Right atrium auricular region (tissue), 2 donors: ENCODE measurements at regions not wholly inside any gene's neighbourhood (a gene's known extent, or its start where the extent isn't known, plus 50 kb on each side); places are given as distances from the start of the nearest gene placed in this dataset.
"Not testable (repeated sequence)": the region's sequence is repeated elsewhere in the genome, so short reads cannot be mapped to it uniquely, and the experiment has no call there.

Experiments used
- DNase-seq: peaks from one replicate; pipeline ENCODE4 v3.0.0-alpha.2; 2019; ENCODE audit warnings: low spot score
- H3K27ac ChIP-seq, 2 donors: fragments of 200-600 bp; sonication (generic); 1 replicate in 1 of 2; 2 replicates in 1 of 2; pipeline ENCODE4 v1.5.1; 2016 to 2019
- H3K27me3 ChIP-seq, 2 donors: fragments of 200-600 bp; sonication (generic); one replicate each; pipeline versions ENCODE4 v1.5.1 to v1.6.0; 2017 to 2019
- H3K36me3 ChIP-seq: fragments of 200-600 bp; sonication (generic); one replicate; pipeline ENCODE4 v1.5.1; 2016
- H3K4me1 ChIP-seq, 2 donors: fragments of 200-600 bp; sonication (generic); one replicate each; pipeline versions ENCODE4 v1.5.1 to v1.6.0; 2017 to 2019
- H3K4me3 ChIP-seq, 2 donors: fragments of 200-600 bp; sonication (generic); 1 replicate in 1 of 2; 2 replicates in 1 of 2; pipeline ENCODE4 v1.5.1; 2017 to 2019; ENCODE audit warnings: mild to moderate bottlenecking in 1 of 2, moderate library complexity in 1 of 2
- H3K9me3 ChIP-seq, 2 donors: fragments of 200-600 bp; sonication (generic); one replicate each; pipeline ENCODE4 v1.5.1; 2019
- TF ChIP-seq, protein P1 (sequence below), 2 donors: fragments of 200-600 bp; sonication (generic); IDR thresholded peaks; one replicate each; pipeline ENCODE4 v1.5.1; 2019; ENCODE audit warnings: antibody characterized with exemption in 2 of 2

GRCh38 chr18:42513441-42513840 is 558.4 kb downstream of the PIK3C3 start:
- no peaks in the 10 kb centered on the region for H3K36me3 ChIP-seq
- TF ChIP-seq, protein P1, sequence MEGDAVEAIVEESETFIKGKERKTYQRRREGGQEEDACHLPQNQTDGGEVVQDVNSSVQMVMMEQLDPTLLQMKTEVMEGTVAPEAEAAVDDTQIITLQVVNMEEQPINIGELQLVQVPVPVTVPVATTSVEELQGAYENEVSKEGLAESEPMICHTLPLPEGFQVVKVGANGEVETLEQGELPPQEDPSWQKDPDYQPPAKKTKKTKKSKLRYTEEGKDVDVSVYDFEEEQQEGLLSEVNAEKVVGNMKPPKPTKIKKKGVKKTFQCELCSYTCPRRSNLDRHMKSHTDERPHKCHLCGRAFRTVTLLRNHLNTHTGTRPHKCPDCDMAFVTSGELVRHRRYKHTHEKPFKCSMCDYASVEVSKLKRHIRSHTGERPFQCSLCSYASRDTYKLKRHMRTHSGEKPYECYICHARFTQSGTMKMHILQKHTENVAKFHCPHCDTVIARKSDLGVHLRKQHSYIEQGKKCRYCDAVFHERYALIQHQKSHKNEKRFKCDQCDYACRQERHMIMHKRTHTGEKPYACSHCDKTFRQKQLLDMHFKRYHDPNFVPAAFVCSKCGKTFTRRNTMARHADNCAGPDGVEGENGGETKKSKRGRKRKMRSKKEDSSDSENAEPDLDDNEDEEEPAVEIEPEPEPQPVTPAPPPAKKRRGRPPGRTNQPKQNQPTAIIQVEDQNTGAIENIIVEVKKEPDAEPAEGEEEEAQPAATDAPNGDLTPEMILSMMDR (IDR thresholded peaks at IDR 0.05), result no peak

DNA sequence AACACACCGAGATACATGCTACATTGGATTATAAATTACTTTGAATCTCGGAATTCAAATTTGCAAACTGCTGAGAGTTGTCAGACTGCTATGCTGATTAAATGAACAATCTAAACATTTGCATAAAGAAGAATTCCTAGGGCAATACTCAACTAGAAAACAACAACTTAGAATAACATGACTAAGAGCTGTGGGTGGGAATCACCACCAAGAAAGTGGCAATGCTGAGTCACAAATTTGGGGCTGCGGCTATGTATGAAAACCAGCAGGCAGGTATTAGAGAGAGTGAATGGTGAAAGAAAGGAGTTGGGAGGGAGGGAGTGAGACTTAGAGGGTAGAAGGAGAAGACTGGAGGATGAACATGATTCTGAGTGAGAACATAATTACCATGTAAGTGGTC is 559.5 kb downstream of the PIK3C3 start:
- no peaks in the 10 kb centered on the region for H3K4me1 ChIP-seq
- H3K27ac ChIP-seq, result no peak overlapping the region
- no peaks in the 10 kb centered on the region for H3K36me3 ChIP-seq
- H3K4me3 ChIP-seq, result no peak overlapping the region
- no peak for DNase-seq
- no peaks in the 10 kb centered on the region for H3K27me3 ChIP-seq
- TF ChIP-seq, protein P1 (IDR thresholded peaks at IDR 0.05), result no peak
- H3K9me3 ChIP-seq, result no peaks in the 10 kb centered on the region

More at GRCh38 chr18:42513441-42513840, 558.4 kb downstream of the PIK3C3 start:
- H3K4me1 ChIP-seq, result no peaks in the 10 kb centered on the region
- H3K27ac ChIP-seq, result no peak overlapping the region
- no peak for DNase-seq
- no peaks in the 10 kb centered on the region for H3K27me3 ChIP-seq
- H3K9me3 ChIP-seq, result no peaks in the 10 kb centered on the region
- H3K4me3 ChIP-seq, result no peak overlapping the region

DNA sequence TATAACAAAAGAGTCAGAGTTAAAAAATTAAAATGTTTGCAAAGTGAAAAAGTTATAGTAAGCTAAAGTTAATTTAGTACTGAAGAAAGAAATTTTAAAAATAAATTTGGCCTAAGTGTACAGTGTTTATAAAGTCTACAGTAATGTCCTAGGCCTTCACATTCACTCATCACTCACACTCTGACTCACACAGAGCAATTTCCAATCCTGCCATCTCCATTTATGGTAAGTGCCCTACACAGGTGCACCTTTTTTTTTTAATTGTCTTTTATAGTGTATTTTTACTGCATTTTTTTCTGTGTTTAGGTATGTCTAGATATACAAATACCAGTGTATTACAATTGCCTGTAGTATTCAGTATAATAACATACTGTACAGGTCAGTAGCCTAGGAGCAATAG is 562.9 kb downstream of the PIK3C3 start:
- H3K4me1 ChIP-seq, result no peaks in the 10 kb centered on the region
- no peaks in the 10 kb centered on the region for H3K36me3 ChIP-seq
- H3K27me3 ChIP-seq, result no peaks in the 10 kb centered on the region
- H3K27ac ChIP-seq, result no peak overlapping the region
- no peaks in the 10 kb centered on the region for H3K9me3 ChIP-seq
- TF ChIP-seq, protein P1 (IDR thresholded peaks at IDR 0.05), result no peak
- H3K4me3 ChIP-seq, result no peak overlapping the region
- DNase-seq, result no peak

- not testable (repeated sequence) for DNase-seq, H3K9me3 ChIP-seq, H3K27ac ChIP-seq, H3K36me3 ChIP-seq, H3K27me3 ChIP-seq, H3K4me1 ChIP-seq, H3K4me3 ChIP-seq
Measured at GRCh38 chr18:42518331-42518730, 563.3 kb downstream of the PIK3C3 start.

- no peaks in the 10 kb centered on the region for H3K36me3 ChIP-seq
- H3K9me3 ChIP-seq, result no peaks in the 10 kb centered on the region
- TF ChIP-seq, protein P1 (IDR thresholded peaks at IDR 0.05), result no peak
- H3K27me3 ChIP-seq, result no peaks in the 10 kb centered on the region
- no peaks in the 10 kb centered on the region for H3K4me1 ChIP-seq
- no peak overlapping the region for H3K4me3 ChIP-seq
- DNase-seq, result no peak
- no peak overlapping the region for H3K27ac ChIP-seq
Measured at GRCh38 chr18:42520138-42520537, 565.1 kb downstream of the PIK3C3 start.

GRCh38 chr18:42525905-42526304 is 570.9 kb downstream of the PIK3C3 start:
- no peaks in the 10 kb centered on the region for H3K27me3 ChIP-seq

More at GRCh38 chr18:42525905-42526304, 570.9 kb downstream of the PIK3C3 start:
- Histone ChIP-seq H3K4me3 (no peak overlapping the region), H3K4me1 (no peaks in the 10 kb centered on the region), H3K9me3 (no peaks in the 10 kb centered on the region), H3K36me3 (no peaks in the 10 kb centered on the region), H3K27ac (no peak overlapping the region)
- no peak for DNase-seq
- TF ChIP-seq, protein P1 (IDR thresholded peaks at IDR 0.05), result no peak
